ENCODE measurements at regions not wholly inside any gene's neighbourhood (a gene's known extent, or its start where the extent isn't known, plus 50 kb on each side); places are given as distances from the start of the nearest gene placed in this dataset.

GRCh38 chr2:78035804-78036203 lies 513.6 kb upstream of the LRRTM4 start:
- DNase-seq (ENCODE audit: low spot score) (no peak), ATAC-seq (no peak)
- H3K36me3 Mint-ChIP-seq = peaks cover 5% of the 10 kb centered on the region
- no peak overlapping the region for H3K27ac Mint-ChIP-seq
- H3K9me3 Mint-ChIP-seq = peaks cover 3% of the 10 kb centered on the region
- no peak overlapping the region for H3K4me3 Mint-ChIP-seq
- no peaks in the 10 kb centered on the region for H3K27me3 Mint-ChIP-seq
- no peaks in the 10 kb centered on the region for H3K4me1 Mint-ChIP-seq (ENCODE audit: low read depth in 2 of 2)

- DNase-seq (ENCODE audit: low spot score) (no peak), ATAC-seq (no peak)
- H3K9me3 Mint-ChIP-seq = peaks cover 25% of the 10 kb centered on the region
- no peaks in the 10 kb centered on the region for H3K27me3 Mint-ChIP-seq
- no peak overlapping the region for H3K27ac Mint-ChIP-seq
- H3K4me1 Mint-ChIP-seq (ENCODE audit: low read depth in 2 of 2) = no peaks in the 10 kb centered on the region
- H3K36me3 Mint-ChIP-seq = peaks cover 22% of the 10 kb centered on the region
- H3K4me3 Mint-ChIP-seq = no peak overlapping the region
Measured at GRCh38 chr2:78051480-78051879, 529.3 kb upstream of the LRRTM4 start.

- no peaks in the 10 kb centered on the region for H3K27me3 Mint-ChIP-seq
- DNase-seq (ENCODE audit: low spot score) = no peak
Measured at GRCh38 chr2:78056976-78057375, 534.8 kb upstream of the LRRTM4 start.

GRCh38 chr2:78061301-78061700 lies 539.1 kb upstream of the LRRTM4 start:
- H3K27me3 Mint-ChIP-seq = no peaks in the 10 kb centered on the region
- ATAC-seq (no peak), DNase-seq (ENCODE audit: low spot score) (no peak)
- H3K27ac Mint-ChIP-seq = no peak overlapping the region
- H3K4me1 Mint-ChIP-seq (ENCODE audit: low read depth in 2 of 2) = no peaks in the 10 kb centered on the region
- no peak overlapping the region for H3K4me3 Mint-ChIP-seq
- H3K36me3 Mint-ChIP-seq = no peaks in the 10 kb centered on the region
- H3K9me3 Mint-ChIP-seq = peaks cover 23% of the 10 kb centered on the region

More at GRCh38 chr2:78056976-78057375, 534.8 kb upstream of the LRRTM4 start:
- Mint-ChIP-seq H3K4me3 (no peak overlapping the region), H3K4me1 (ENCODE audit: low read depth in 2 of 2) (no peaks in the 10 kb centered on the region), H3K27ac (no peak overlapping the region), H3K9me3 (peaks cover 16% of the 10 kb centered on the region), H3K36me3 (no peaks in the 10 kb centered on the region)
- ATAC-seq = no peak

- Mint-ChIP-seq H3K36me3 (no peaks in the 10 kb centered on the region), H3K4me3 (no peak overlapping the region), H3K27me3 (no peaks in the 10 kb centered on the region), H3K9me3 (peaks cover 22% of the 10 kb centered on the region), H3K4me1 (ENCODE audit: low read depth in 2 of 2) (no peaks in the 10 kb centered on the region), H3K27ac (no peak overlapping the region)
- ATAC-seq = no peak
- no peak for DNase-seq (ENCODE audit: low spot score)
Measured at GRCh38 chr2:78061732-78062131, 539.6 kb upstream of the LRRTM4 start.

- Mint-ChIP-seq H3K27me3 (no peaks in the 10 kb centered on the region), H3K36me3 (no peaks in the 10 kb centered on the region), H3K27ac (no peak overlapping the region), H3K4me1 (ENCODE audit: low read depth in 2 of 2) (no peaks in the 10 kb centered on the region), H3K4me3 (no peak overlapping the region), H3K9me3 (peaks cover 18% of the 10 kb centered on the region)
- DNase-seq (ENCODE audit: low spot score) (no peak), ATAC-seq (no peak)
Measured at GRCh38 chr2:78063246-78064020, 541.3 kb upstream of the LRRTM4 start.

- Mint-ChIP-seq H3K27me3 (no peaks in the 10 kb centered on the region), H3K36me3 (no peaks in the 10 kb centered on the region), H3K27ac (no peak overlapping the region), H3K4me3 (no peak overlapping the region), H3K4me1 (ENCODE audit: low read depth in 2 of 2) (no peaks in the 10 kb centered on the region), H3K9me3 (peaks cover 14% of the 10 kb centered on the region)
- ATAC-seq (no peak), DNase-seq (ENCODE audit: low spot score) (no peak)
Measured at GRCh38 chr2:78065366-78065765, 543.2 kb upstream of the LRRTM4 start.

- H3K27ac Mint-ChIP-seq = no peak overlapping the region
- peaks cover 4% of the 10 kb centered on the region for H3K9me3 Mint-ChIP-seq
- ATAC-seq (no peak), DNase-seq (ENCODE audit: low spot score) (no peak)
- no peak overlapping the region for H3K4me3 Mint-ChIP-seq
- H3K4me1 Mint-ChIP-seq (ENCODE audit: low read depth in 2 of 2) = no peaks in the 10 kb centered on the region
- H3K27me3 Mint-ChIP-seq = no peaks in the 10 kb centered on the region
- H3K36me3 Mint-ChIP-seq = no peaks in the 10 kb centered on the region
Measured at GRCh38 chr2:78068808-78069207, 546.6 kb upstream of the LRRTM4 start.

- Mint-ChIP-seq H3K9me3 (peaks cover 11% of the 10 kb centered on the region), H3K27ac (no peak overlapping the region), H3K4me1 (ENCODE audit: low read depth in 2 of 2) (no peaks in the 10 kb centered on the region), H3K27me3 (no peaks in the 10 kb centered on the region), H3K36me3 (peaks cover 4% of the 10 kb centered on the region), H3K4me3 (no peak overlapping the region)
- ATAC-seq (no peak), DNase-seq (ENCODE audit: low spot score) (no peak)
Measured at GRCh38 chr2:78070693-78071092, 548.5 kb upstream of the LRRTM4 start.

GRCh38 chr2:78077633-78078032 lies 555.5 kb upstream of the LRRTM4 start:
- H3K27ac Mint-ChIP-seq = no peak overlapping the region
- H3K27me3 Mint-ChIP-seq = no peaks in the 10 kb centered on the region
- H3K4me1 Mint-ChIP-seq (ENCODE audit: low read depth in 2 of 2) = no peaks in the 10 kb centered on the region
- H3K9me3 Mint-ChIP-seq = peaks cover 26% of the 10 kb centered on the region
- H3K4me3 Mint-ChIP-seq = no peak overlapping the region
- no peak for ATAC-seq
- H3K36me3 Mint-ChIP-seq = peaks cover 14% of the 10 kb centered on the region
- DNase-seq (ENCODE audit: low spot score) = no peak

- ATAC-seq = no peak
- Mint-ChIP-seq H3K27ac (no peak overlapping the region), H3K9me3 (peaks cover 24% of the 10 kb centered on the region), H3K36me3 (peaks cover 14% of the 10 kb centered on the region), H3K4me3 (no peak overlapping the region), H3K27me3 (no peaks in the 10 kb centered on the region), H3K4me1 (ENCODE audit: low read depth in 2 of 2) (no peaks in the 10 kb centered on the region)
- no peak for DNase-seq (ENCODE audit: low spot score)
Measured at GRCh38 chr2:78082555-78082954, 560.4 kb upstream of the LRRTM4 start.

GRCh38 chr2:78093436-78093835 lies 571.3 kb upstream of the LRRTM4 start:
- Mint-ChIP-seq H3K27ac (no peak overlapping the region), H3K4me3 (no peak overlapping the region), H3K9me3 (peaks cover 2% of the 10 kb centered on the region), H3K36me3 (no peaks in the 10 kb centered on the region), H3K27me3 (no peaks in the 10 kb centered on the region), H3K4me1 (ENCODE audit: low read depth in 2 of 2) (no peaks in the 10 kb centered on the region)
- ATAC-seq = no peak
- no peak for DNase-seq (ENCODE audit: low spot score)

- DNase-seq (ENCODE audit: low spot score) = no peak
- H3K4me3 Mint-ChIP-seq = no peak overlapping the region
- peaks cover 14% of the 10 kb centered on the region for H3K9me3 Mint-ChIP-seq
- H3K27ac Mint-ChIP-seq = no peak overlapping the region
- no peaks in the 10 kb centered on the region for H3K36me3 Mint-ChIP-seq
- H3K4me1 Mint-ChIP-seq (ENCODE audit: low read depth in 2 of 2) = no peaks in the 10 kb centered on the region
- no peak for ATAC-seq
- H3K27me3 Mint-ChIP-seq = no peaks in the 10 kb centered on the region
Measured at GRCh38 chr2:78109272-78109671, 587.1 kb upstream of the LRRTM4 start.

- Mint-ChIP-seq H3K9me3 (peaks cover 12% of the 10 kb centered on the region), H3K36me3 (peaks cover 7% of the 10 kb centered on the region), H3K27ac (no peak overlapping the region), H3K4me1 (ENCODE audit: low read depth in 2 of 2) (no peaks in the 10 kb centered on the region), H3K27me3 (no peaks in the 10 kb centered on the region), H3K4me3 (no peak overlapping the region)
- DNase-seq (ENCODE audit: low spot score) = no peak
- ATAC-seq = no peak
Measured at GRCh38 chr2:78115291-78115690, 593.1 kb upstream of the LRRTM4 start.

- Mint-ChIP-seq H3K27me3 (no peaks in the 10 kb centered on the region), H3K9me3 (peaks cover 12% of the 10 kb centered on the region), H3K4me1 (ENCODE audit: low read depth in 2 of 2) (no peaks in the 10 kb centered on the region), H3K36me3 (peaks cover 7% of the 10 kb centered on the region), H3K4me3 (no peak overlapping the region), H3K27ac (no peak overlapping the region)
- no peak for DNase-seq (ENCODE audit: low spot score)
- no peak for ATAC-seq
Measured at GRCh38 chr2:78118037-78118436, 595.9 kb upstream of the LRRTM4 start.
